Naive thymus-derived CD4-positive, alpha-beta T cell (primary cell): ENCODE measurements at regions not wholly inside any gene's neighbourhood (a gene's known extent, or its start where the extent isn't known, plus 50 kb on each side); places are given as distances from the start of the nearest gene placed in this dataset.

Experiments used
- ATAC-seq: fragments of 150-1000 bp; cut with Tn5 transposase; 2 replicates; pipeline ENCODE4 v1.10.0; 2021; ENCODE audit warnings: mild to moderate bottlenecking, moderate library complexity
- CTCF ChIA-PET: fragments of 350-600 bp; sonication (Branson Sonifier 250); formaldehyde crosslinking; loops from one replicate; lab custom pipeline; 2021; ENCODE audit warnings: antibody characterized with exemption; lab: Charles Lee
- POLR2A ChIA-PET: fragments of 350-600 bp; sonication (Branson Sonifier 250); formaldehyde crosslinking; loops from one replicate; lab custom pipeline; 2021; ENCODE audit warnings: antibody characterized with exemption, inconsistent platforms; lab: Charles Lee
- DNase-seq, 9 donors: peaks; one replicate each; pipeline versions ENCODE4 v3.0.0 to v3.0.0-alpha.2; 2020 to 2022; ENCODE audit warnings: mixed read lengths in 1 of 9
- H3K27ac ChIP-seq: one replicate; pipeline ENCODE4 v1.7.0; 2013; ENCODE audit warnings: mild to moderate bottlenecking, low read depth, low read length, moderate library complexity
- H3K27me3 ChIP-seq, 2 donors: one replicate each; pipeline ENCODE4 v1.7.0; 2013; ENCODE audit warnings: low read length in 2 of 2, mild to moderate bottlenecking in 2 of 2, moderate library complexity in 2 of 2; ENCODE audit not compliant: control insufficient read depth in 2 of 2, insufficient read depth in 2 of 2
- H3K36me3 ChIP-seq, 3 experiments: 1 replicate in 2 of 3; 2 replicates in 1 of 3; pipeline ENCODE4 v1.7.0; 2013; ENCODE audit warnings: low read length in 3 of 3, mild to moderate bottlenecking in 3 of 3, moderate library complexity in 1 of 3; ENCODE audit not compliant: insufficient read depth in 3 of 3, control insufficient read depth in 2 of 3
- H3K4me1 ChIP-seq, 2 donors: one replicate each; pipeline ENCODE4 v1.7.0; 2013; ENCODE audit warnings: low read length in 2 of 2, mild to moderate bottlenecking in 2 of 2, moderate library complexity in 1 of 2; ENCODE audit not compliant: control insufficient read depth in 2 of 2, insufficient read depth in 2 of 2
- H3K4me3 ChIP-seq: 2 replicates; pipeline ENCODE4 v1.7.0; 2013; ENCODE audit warnings: mild to moderate bottlenecking, low read length
- H3K9me3 ChIP-seq, 3 experiments: 1 replicate in 2 of 3; 2 replicates in 1 of 3; pipeline ENCODE4 v1.7.0; 2013; ENCODE audit warnings: low read length in 3 of 3; ENCODE audit not compliant: control insufficient read depth in 2 of 3
- H3K27ac Mint-ChIP-seq, 9 donors: one replicate each; pipeline ENCODE4 v1.8.0; 2020 to 2022; ENCODE audit warnings: mixed read lengths in 9 of 9, mild to moderate bottlenecking in 8 of 9, moderate library complexity in 5 of 9, inconsistent platforms in 2 of 9
- H3K27me3 Mint-ChIP-seq, 5 donors: one replicate each; pipeline ENCODE4 v1.8.0; 2021 to 2022; ENCODE audit warnings: mixed read lengths in 5 of 5, mild to moderate bottlenecking in 1 of 5
- H3K36me3 Mint-ChIP-seq, 5 donors: one replicate each; pipeline ENCODE4 v1.8.0; 2020 to 2022; ENCODE audit warnings: mixed read lengths in 5 of 5, mild to moderate bottlenecking in 3 of 5, inconsistent platforms in 1 of 5
- H3K4me1 Mint-ChIP-seq, 7 donors: one replicate each; pipeline ENCODE4 v1.8.0; 2020 to 2022; ENCODE audit warnings: mixed read lengths in 7 of 7, mild to moderate bottlenecking in 3 of 7, inconsistent platforms in 1 of 7
- H3K4me3 Mint-ChIP-seq, 10 donors: one replicate each; pipeline ENCODE4 v1.8.0; 2020 to 2022; ENCODE audit warnings: mild to moderate bottlenecking in 10 of 10, mixed read lengths in 10 of 10, moderate library complexity in 6 of 10, inconsistent platforms in 2 of 10
- H3K9me3 Mint-ChIP-seq, 11 donors: one replicate each; pipeline ENCODE4 v1.8.0; 2020 to 2022; ENCODE audit warnings: mixed read lengths in 11 of 11, mild to moderate bottlenecking in 4 of 11, inconsistent platforms in 1 of 11, moderate library complexity in 1 of 11
- intact Hi-C, 2 donors: fragments of 100-400 bp; cut with micrococcal nuclease; formaldehyde crosslinking; loops; one replicate each; pipeline ENCODE4 v1.15.1; 2023

- POLR2A ChIA-PET = no interaction called here
- CTCF ChIA-PET = interaction anchor here (0.6 kb wide), 1 partner anchor 18 kb away, joined by 4 read pairs; no protein-coding TSS in a partner anchor
- intact Hi-C loops = no loop called here
Measured at GRCh38 chr4:168037676-168038075, 54.7 kb upstream of the ANXA10 start.

GRCh38 chr4:168039593-168039992 lies 52.7 kb upstream of the ANXA10 start:
- POLR2A ChIA-PET = no interaction called here
- intact Hi-C loops = no loop called here

More at GRCh38 chr4:168037676-168038075, 54.7 kb upstream of the ANXA10 start:
- no peak overlapping the region for H3K27ac ChIP-seq
- no peaks in the 10 kb centered on the region for H3K36me3 Mint-ChIP-seq
- H3K4me1 Mint-ChIP-seq = no peaks in the 10 kb centered on the region
- H3K4me3 ChIP-seq = no peak overlapping the region
- ATAC-seq (no peak), DNase-seq (no peak)
- peaks cover 0 to 2% (median 0%) of the 10 kb centered on the region in 11 donors for H3K9me3 Mint-ChIP-seq
- H3K27ac Mint-ChIP-seq = no peak overlapping the region
- peaks cover 0 to 5% (median 0%) of the 10 kb centered on the region in 5 donors for H3K27me3 Mint-ChIP-seq
- H3K9me3 ChIP-seq = no peaks in the 10 kb centered on the region
- H3K36me3 ChIP-seq = no peaks in the 10 kb centered on the region
- H3K4me3 Mint-ChIP-seq = no peak overlapping the region
- no peaks in the 10 kb centered on the region for H3K4me1 ChIP-seq
- no peaks in the 10 kb centered on the region for H3K27me3 ChIP-seq

More at GRCh38 chr4:168039593-168039992, 52.7 kb upstream of the ANXA10 start:
- ATAC-seq (no peak), DNase-seq (no peak)
- H3K27me3 ChIP-seq = no peaks in the 10 kb centered on the region
- Mint-ChIP-seq H3K36me3 (no peaks in the 10 kb centered on the region), H3K4me1 (no peaks in the 10 kb centered on the region), H3K27ac (no peak overlapping the region), H3K4me3 (no peak overlapping the region), H3K9me3 (peaks cover 0 to 2% (median 0%) of the 10 kb centered on the region in 11 donors), H3K27me3 (peaks cover 0 to 5% (median 0%) of the 10 kb centered on the region in 5 donors)
- no peaks in the 10 kb centered on the region for H3K4me1 ChIP-seq
- H3K9me3 ChIP-seq = no peaks in the 10 kb centered on the region
- no peak overlapping the region for H3K27ac ChIP-seq
- CTCF ChIA-PET = no interaction called here
- H3K36me3 ChIP-seq = no peaks in the 10 kb centered on the region
- no peak overlapping the region for H3K4me3 ChIP-seq
